SH-SY5Y (cell line): ENCODE measurements at regions not wholly inside any gene's neighbourhood (a gene's known extent, or its start where the extent isn't known, plus 50 kb on each side); places are given as distances from the start of the nearest gene placed in this dataset.

Experiments
- GATA2 ChIP-seq: IDR thresholded peaks from 2 replicates; pipeline ENCODE4 v1.6.1; 2011; ENCODE audit warnings: mild to moderate bottlenecking, low read depth, low read length
- GATA3 ChIP-seq: IDR thresholded peaks from 2 replicates; pipeline ENCODE4 v1.6.1; 2011; ENCODE audit warnings: low read depth, mild to moderate bottlenecking, low read length, moderate library complexity

GRCh38 chr2:16546128-16546754 is 119.4 kb downstream of the CYRIA start:
- TF ChIP-seq GATA2 (no peak), GATA3 (no peak)

- TF ChIP-seq GATA2 (no peak), GATA3 (no peak)
These were observed 126.9 kb downstream of the CYRIA start for GRCh38 chr2:16538707-16539106.

- TF ChIP-seq GATA2 = no peak
- TF ChIP-seq GATA3 = no peak
These were observed 128.3 kb downstream of the CYRIA start for GRCh38 chr2:16537347-16537746.

- TF ChIP-seq GATA3 (no peak), GATA2 (no peak)
These were observed 139.4 kb downstream of the CYRIA start for GRCh38 chr2:16526193-16526592.

GRCh38 chr2:16525265-16525887 is 140.3 kb downstream of the CYRIA start:
- TF ChIP-seq GATA3 (no peak), GATA2 (no peak)

- TF ChIP-seq GATA2 (no peak), GATA3 (no peak)
These were observed 141.9 kb downstream of the CYRIA start for GRCh38 chr2:16523711-16524110.

- TF ChIP-seq GATA2 (peak; percentile 75), GATA3 (no peak)
These were observed 143.4 kb downstream of the CYRIA start for GRCh38 chr2:16522031-16522831.

GRCh38 chr2:16520891-16521290 is 144.7 kb downstream of the CYRIA start:
- no peak for TF ChIP-seq GATA3
- no peak for TF ChIP-seq GATA2

- no peak for TF ChIP-seq GATA3
- no peak for TF ChIP-seq GATA2
These were observed 149.9 kb downstream of the CYRIA start for GRCh38 chr2:16515696-16516095.

GRCh38 chr2:16513626-16514025 is 152.0 kb downstream of the CYRIA start:
- TF ChIP-seq GATA3 = no peak
- no peak for TF ChIP-seq GATA2

GRCh38 chr2:16511041-16511440 is 154.6 kb downstream of the CYRIA start:
- TF ChIP-seq GATA2 (no peak), GATA3 (no peak)

- no peak for TF ChIP-seq GATA3
- TF ChIP-seq GATA2 = no peak
These were observed 156.6 kb downstream of the CYRIA start for GRCh38 chr2:16509042-16509441.

GRCh38 chr2:16508490-16508851 is 157.2 kb downstream of the CYRIA start:
- no peak for TF ChIP-seq GATA2

- TF ChIP-seq GATA2 = no peak
- TF ChIP-seq GATA3 = no peak
These were observed 157.8 kb downstream of the CYRIA start for GRCh38 chr2:16507655-16508489.

GRCh38 chr2:16506366-16506765 is 159.3 kb downstream of the CYRIA start:
- TF ChIP-seq GATA2 (no peak), GATA3 (no peak)
